C4-2B (cell line): ENCODE measurements at regions not wholly inside any gene's neighbourhood (a gene's known extent, or its start where the extent isn't known, plus 50 kb on each side); places are given as distances from the start of the nearest gene placed in this dataset.

Experiments
- CTCF ChIP-seq: fragments of 450-650 bp; conservative IDR thresholded peaks from 2 replicates; pipeline ENCODE4 v1.5.1; 2017; ENCODE audit warnings: mild to moderate bottlenecking
- ZFX ChIP-seq: fragments of 450-650 bp; IDR thresholded peaks from 2 replicates; pipeline ENCODE4 v1.6.1; 2017

GRCh38 chr4:42330002-42330592 is 67.2 kb upstream of the SHISA3 start:
- TF ChIP-seq CTCF, result no peak
- no peak for TF ChIP-seq ZFX
